SU-DHL-6 (cell line): ENCODE measurements at regions not wholly inside any gene's neighbourhood (a gene's known extent, or its start where the extent isn't known, plus 50 kb on each side); places are given as distances from the start of the nearest gene placed in this dataset.

Experiments used
- EZH2phosphoT487 ChIP-seq: fragments of 200-600 bp; sonication (generic), shearing (Covaris generic); conservative IDR thresholded peaks from 2 replicates; pipeline ENCODE4 v1.6.1; 2018; ENCODE audit warnings: mild to moderate bottlenecking, antibody characterized with exemption, low read length, moderate library complexity, mixed read lengths
- TF ChIP-seq, protein P1 (sequence below): fragments of 200-600 bp; sonication (generic); IDR thresholded peaks from one replicate; pipeline ENCODE4 v1.5.1; 2017; ENCODE audit warnings: antibody characterized with exemption, mild to moderate bottlenecking, low read length, moderate library complexity; ENCODE audit not compliant: insufficient read depth, poor library complexity, severe bottlenecking

DNA sequence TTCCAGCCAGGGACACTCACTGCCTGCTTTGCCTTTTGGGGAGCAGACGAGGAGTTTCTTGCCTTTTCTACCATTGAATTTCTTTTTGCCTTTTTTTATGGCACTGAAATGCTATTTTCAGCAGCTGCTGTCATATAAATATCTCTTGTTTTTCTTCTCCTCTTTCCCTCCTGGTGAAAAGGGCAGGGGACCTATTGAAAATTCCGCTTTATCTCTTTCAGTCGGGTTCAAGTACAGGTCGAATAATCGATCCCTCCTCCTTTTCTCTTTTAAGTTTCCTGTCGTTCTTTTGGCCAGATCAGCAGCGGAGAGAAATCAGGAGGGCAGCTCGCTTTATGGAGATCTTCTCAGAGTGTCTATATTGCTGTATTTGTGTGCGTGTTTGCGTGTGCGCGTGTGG, 67.4 kb upstream of the CASZ1 start:
- TF ChIP-seq, protein P1, sequence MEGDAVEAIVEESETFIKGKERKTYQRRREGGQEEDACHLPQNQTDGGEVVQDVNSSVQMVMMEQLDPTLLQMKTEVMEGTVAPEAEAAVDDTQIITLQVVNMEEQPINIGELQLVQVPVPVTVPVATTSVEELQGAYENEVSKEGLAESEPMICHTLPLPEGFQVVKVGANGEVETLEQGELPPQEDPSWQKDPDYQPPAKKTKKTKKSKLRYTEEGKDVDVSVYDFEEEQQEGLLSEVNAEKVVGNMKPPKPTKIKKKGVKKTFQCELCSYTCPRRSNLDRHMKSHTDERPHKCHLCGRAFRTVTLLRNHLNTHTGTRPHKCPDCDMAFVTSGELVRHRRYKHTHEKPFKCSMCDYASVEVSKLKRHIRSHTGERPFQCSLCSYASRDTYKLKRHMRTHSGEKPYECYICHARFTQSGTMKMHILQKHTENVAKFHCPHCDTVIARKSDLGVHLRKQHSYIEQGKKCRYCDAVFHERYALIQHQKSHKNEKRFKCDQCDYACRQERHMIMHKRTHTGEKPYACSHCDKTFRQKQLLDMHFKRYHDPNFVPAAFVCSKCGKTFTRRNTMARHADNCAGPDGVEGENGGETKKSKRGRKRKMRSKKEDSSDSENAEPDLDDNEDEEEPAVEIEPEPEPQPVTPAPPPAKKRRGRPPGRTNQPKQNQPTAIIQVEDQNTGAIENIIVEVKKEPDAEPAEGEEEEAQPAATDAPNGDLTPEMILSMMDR = no peak
- TF ChIP-seq EZH2phosphoT487 = no peak
